H1 (cell line): ENCODE measurements at regions not wholly inside any gene's neighbourhood (a gene's known extent, or its start where the extent isn't known, plus 50 kb on each side); places are given as distances from the start of the nearest gene placed in this dataset.

Experiments
- CTCF ChIA-PET: fragments of 300-600 bp; sonication (Branson Sonifier 250); formaldehyde crosslinking; loops from one replicate; lab custom pipeline; 2021; ENCODE audit not compliant: partially characterized antibody; lab: Charles Lee
- POLR2A ChIA-PET: fragments of 300-600 bp; sonication (Branson Sonifier 250); formaldehyde crosslinking; loops from one replicate; lab custom pipeline; 2021; ENCODE audit warnings: inconsistent platforms; ENCODE audit not compliant: partially characterized antibody; lab: Charles Lee
- DNase-seq, 2 experiments: peaks; one replicate each; pipeline versions ENCODE4 v3.0.0 to v3.0.0-alpha.2; 2010 to 2022; ENCODE audit warnings: low spot score in 2 of 2, low read depth in 1 of 2, mixed read lengths in 1 of 2
- FAIRE-seq: peaks from 2 replicates; lab custom pipeline; 2011; peaks lifted over from hg19 to GRCh38; lab: Jason Lieb, UNC
- H2AFZ ChIP-seq: 2 replicates; pipeline ENCODE4 v1.8.1; 2012; ENCODE audit warnings: low read length, inconsistent platforms
- H2AK5ac ChIP-seq: 2 replicates; pipeline ENCODE4 v1.6.1; 2013; ENCODE audit warnings: low read depth, low read length
- H2BK120ac ChIP-seq: replicated peaks from 2 replicates; pipeline ENCODE3; 2013; ENCODE audit warnings: low read depth, low read length, inconsistent platforms
- H2BK12ac ChIP-seq: 2 replicates; pipeline ENCODE4 v1.6.1; 2013; ENCODE audit warnings: low read depth, low read length
- H2BK15ac ChIP-seq: 2 replicates; pipeline ENCODE4 v1.6.1; 2013; ENCODE audit warnings: low read length
- H2BK20ac ChIP-seq: 2 replicates; pipeline ENCODE4 v1.6.1; 2013; ENCODE audit warnings: low read length
- H2BK5ac ChIP-seq: 2 replicates; pipeline ENCODE4 v1.6.1; 2013; ENCODE audit warnings: low read depth, low read length
- H3K14ac ChIP-seq: 2 replicates; pipeline ENCODE4 v1.6.1; 2013; ENCODE audit warnings: inconsistent platforms; ENCODE audit not compliant: insufficient read length
- H3K18ac ChIP-seq: 2 replicates; pipeline ENCODE4 v1.6.1; 2013; ENCODE audit warnings: low read length; ENCODE audit errors: extremely low read depth
- H3K23ac ChIP-seq: 2 replicates; pipeline ENCODE4 v1.6.1; 2013; ENCODE audit warnings: inconsistent platforms; ENCODE audit not compliant: insufficient read length
- H3K23me2 ChIP-seq: 2 replicates; pipeline ENCODE4 v1.6.1; 2013; ENCODE audit warnings: low read depth, low read length
- H3K27ac ChIP-seq: 2 replicates; pipeline ENCODE4 v1.6.1; 2011; ENCODE audit warnings: low read depth, low read length, inconsistent platforms
- H3K27me3 ChIP-seq, 4 experiments: replicated peaks in 1 of 4; 1 replicate in 1 of 4; 2 replicates in 3 of 4; pipeline versions ENCODE4 v1.6.1 to v1.8.1; 2011 to 2013; ENCODE audit warnings: low read length in 3 of 4, mild to moderate bottlenecking in 3 of 4, inconsistent platforms in 2 of 4, mixed read lengths in 2 of 4, moderate library complexity in 1 of 4; ENCODE audit not compliant: control insufficient read depth in 3 of 4, insufficient read depth in 3 of 4; ENCODE audit errors: extremely low read depth in 1 of 4
- H3K36me3 ChIP-seq, 4 experiments: 2 replicates each; pipeline versions ENCODE4 v1.6.1 to v1.8.1; 2011 to 2013; ENCODE audit warnings: mild to moderate bottlenecking in 4 of 4, low read length in 3 of 4, moderate library complexity in 2 of 4, control low read depth in 1 of 4, inconsistent platforms in 1 of 4; ENCODE audit not compliant: insufficient read depth in 4 of 4, control insufficient read depth in 2 of 4
- H3K4ac ChIP-seq: replicated peaks from 2 replicates; pipeline ENCODE3; 2013; ENCODE audit warnings: low read length, low read depth, mixed read lengths, inconsistent platforms; ENCODE audit not compliant: insufficient read length
- H3K4me1 ChIP-seq, 4 experiments: replicated peaks in 1 of 4; 1 replicate in 1 of 4; 2 replicates in 3 of 4; pipeline versions ENCODE4 v1.6.1 to v1.8.1; 2011 to 2013; ENCODE audit warnings: low read length in 3 of 4, inconsistent platforms in 2 of 4, mixed read lengths in 1 of 4; ENCODE audit not compliant: insufficient read depth in 4 of 4, control insufficient read depth in 3 of 4
- H3K4me2 ChIP-seq, 2 experiments: 2 replicates each; pipeline versions ENCODE4 v1.6.1 to v1.8.1; 2011 to 2013; ENCODE audit warnings: low read depth in 2 of 2, low read length in 2 of 2, control low read depth in 1 of 2, inconsistent platforms in 1 of 2, mild to moderate bottlenecking in 1 of 2; ENCODE audit not compliant: insufficient read depth in 1 of 2
- H3K4me3 ChIP-seq, 4 experiments: fragments of 200-600, 300-600 bp in 1 of 4; sonication (generic), shearing (Covaris generic), sonication (Bioruptor Twin) in 1 of 4; 2 replicates each; pipeline versions ENCODE4 v1.5.1 to v1.8.1; 2011 to 2016; ENCODE audit warnings: low read length in 4 of 4, low read depth in 3 of 4, control low read depth in 2 of 4, inconsistent platforms in 2 of 4, mild to moderate bottlenecking in 2 of 4, mixed read lengths in 1 of 4, moderate library complexity in 1 of 4; ENCODE audit not compliant: insufficient read depth in 2 of 4; ENCODE audit errors: extremely low read depth in 1 of 4
- H3K56ac ChIP-seq: replicated peaks from 2 replicates; pipeline ENCODE3; 2013; ENCODE audit warnings: low read depth, mild to moderate bottlenecking, mixed read lengths, low read length, inconsistent platforms; ENCODE audit not compliant: insufficient read length
- H3K79me1 ChIP-seq: 2 replicates; pipeline ENCODE4 v1.6.1; 2013; ENCODE audit warnings: low read depth, low read length, control low read depth
- H3K79me2 ChIP-seq, 2 experiments: 2 replicates each; pipeline versions ENCODE4 v1.6.1 to v1.8.1; 2012 to 2013; ENCODE audit warnings: low read length in 2 of 2, mild to moderate bottlenecking in 2 of 2, inconsistent platforms in 1 of 2; ENCODE audit not compliant: insufficient read depth in 2 of 2, control insufficient read depth in 1 of 2
- H3K9ac ChIP-seq, 4 experiments: replicated peaks in 1 of 4; 1 replicate in 1 of 4; 2 replicates in 3 of 4; pipeline versions ENCODE4 v1.6.1 to v1.8.1; 2011 to 2013; ENCODE audit warnings: low read depth in 3 of 4, low read length in 3 of 4, control low read depth in 2 of 4, mild to moderate bottlenecking in 2 of 4, moderate library complexity in 2 of 4, inconsistent platforms in 1 of 4; ENCODE audit errors: extremely low read depth in 1 of 4
- H3K9me3 ChIP-seq, 2 experiments: 2 replicates each; pipeline versions ENCODE4 v1.6.1 to v1.8.1; 2012 to 2013; ENCODE audit warnings: mild to moderate bottlenecking in 2 of 2, moderate library complexity in 2 of 2, control low read depth in 1 of 2, inconsistent platforms in 1 of 2, low read depth in 1 of 2, low read length in 1 of 2, mixed read lengths in 1 of 2; ENCODE audit not compliant: insufficient read depth in 2 of 2
- H4K20me1 ChIP-seq, 2 experiments: replicated peaks in 1 of 2; 2 replicates each; pipeline versions ENCODE3 to v1.8.1; 2011 to 2013; ENCODE audit warnings: inconsistent platforms in 2 of 2, low read length in 2 of 2, mild to moderate bottlenecking in 1 of 2; ENCODE audit not compliant: insufficient read depth in 2 of 2, control insufficient read depth in 1 of 2
- H4K5ac ChIP-seq: 2 replicates; pipeline ENCODE4 v1.6.1; 2013; ENCODE audit warnings: low read length, low read depth, mixed read lengths, inconsistent platforms; ENCODE audit not compliant: insufficient read length
- H4K8ac ChIP-seq: 2 replicates; pipeline ENCODE4 v1.8.0; 2013; ENCODE audit warnings: mild to moderate bottlenecking, moderate library complexity, low read length, inconsistent platforms; ENCODE audit not compliant: insufficient read depth; ENCODE audit errors: extremely low read depth
- H4K91ac ChIP-seq: replicated peaks from 2 replicates; pipeline ENCODE3; 2013; ENCODE audit warnings: low read length, mixed read lengths, inconsistent platforms; ENCODE audit not compliant: insufficient read length
- BRCA1 ChIP-seq: IDR thresholded peaks from 2 replicates; pipeline ENCODE4 v1.6.1; 2012; ENCODE audit warnings: low read depth, low read length, improper control_type of control experiment
- CBX8 ChIP-seq: fragments of 300-800, 300-1000 bp; sonication (generic); IDR thresholded peaks from 2 replicates; pipeline ENCODE4 v1.7.1; 2016; ENCODE audit warnings: low read depth, low read length, borderline replicate concordance
- JUN ChIP-seq: IDR thresholded peaks from 2 replicates; pipeline ENCODE4 v1.6.1; 2011; ENCODE audit warnings: low read depth, mild to moderate bottlenecking, improper control_type of control experiment, low read length
- SIX5 ChIP-seq: IDR thresholded peaks from 2 replicates; pipeline ENCODE4 v1.6.1; 2011; ENCODE audit warnings: mild to moderate bottlenecking, low read depth, low read length
- SP2 ChIP-seq: IDR thresholded peaks from 2 replicates; pipeline ENCODE4 v1.6.1; 2012; ENCODE audit warnings: mild to moderate bottlenecking, low read length, inconsistent platforms
- WGBS, 2 experiments: shearing (Covaris generic) in 1 of 2; methylation state at CpG; one replicate each; pipeline versions ENCODE4 v1.1.6 to v1.1.7; 2013 to 2015; ENCODE audit warnings: low lambda C conversion rate in 2 of 2, mixed read lengths in 2 of 2, inconsistent platforms in 1 of 2, low coverage in 1 of 2, missing lambda C conversion rate in 1 of 2; ENCODE audit not compliant: insufficient replicate concordance in 2 of 2, insufficient coverage in 1 of 2, insufficient read length in 1 of 2; ENCODE audit errors: extremely low coverage in 1 of 2, missing lambda C conversion rate in 1 of 2; 5-methylcytosine and 5-hydroxymethylcytosine counted together
- TF ChIP-seq, protein P1 (sequence below), 3 experiments: IDR thresholded peaks; 1 replicate in 2 of 3; 2 replicates in 1 of 3; pipeline versions ENCODE4 v1.5.1 to v1.6.1; 2011; ENCODE audit warnings: low read length in 3 of 3, mild to moderate bottlenecking in 3 of 3, inconsistent platforms in 2 of 3, low read depth in 1 of 3, moderate library complexity in 1 of 3; ENCODE audit not compliant: insufficient read depth in 1 of 3; ENCODE audit errors: control extremely low read depth in 1 of 3

GRCh38 chr4:4945021-4945420 is 74.2 kb downstream of the CYTL1 start:
- Histone ChIP-seq H3K36me3 (no peaks in the 10 kb centered on the region), H3K23ac (no peak overlapping the region), H3K14ac (no peak overlapping the region), H2AK5ac (no peak overlapping the region), H3K18ac (no peak overlapping the region), H4K20me1 (no peaks in the 10 kb centered on the region), H2AFZ (no peak overlapping the region), H3K4me3 (no peak overlapping the region), H3K9ac (no peak overlapping the region), H3K9me3 (no peaks in the 10 kb centered on the region; a peak in 1 of 4 replicates), H4K91ac (no peak overlapping the region), H3K27ac (no peak overlapping the region), H2BK12ac (no peak overlapping the region), H3K79me1 (no peaks in the 10 kb centered on the region), H3K23me2 (no peaks in the 10 kb centered on the region), H3K4ac (no peak overlapping the region), H3K27me3 (no peaks in the 10 kb centered on the region; a peak in 1 of 7 replicates), H2BK5ac (no peak overlapping the region), H3K79me2 (no peaks in the 10 kb centered on the region), H4K5ac (no peak overlapping the region), H3K4me1 (no peaks in the 10 kb centered on the region), H3K56ac (no peak overlapping the region), H3K4me2 (no peak overlapping the region), H2BK120ac (no peak overlapping the region), H2BK15ac (no peak overlapping the region), H4K8ac (no peak overlapping the region), H2BK20ac (no peak overlapping the region)
- POLR2A ChIA-PET: no interaction called here
- TF ChIP-seq, protein P1, sequence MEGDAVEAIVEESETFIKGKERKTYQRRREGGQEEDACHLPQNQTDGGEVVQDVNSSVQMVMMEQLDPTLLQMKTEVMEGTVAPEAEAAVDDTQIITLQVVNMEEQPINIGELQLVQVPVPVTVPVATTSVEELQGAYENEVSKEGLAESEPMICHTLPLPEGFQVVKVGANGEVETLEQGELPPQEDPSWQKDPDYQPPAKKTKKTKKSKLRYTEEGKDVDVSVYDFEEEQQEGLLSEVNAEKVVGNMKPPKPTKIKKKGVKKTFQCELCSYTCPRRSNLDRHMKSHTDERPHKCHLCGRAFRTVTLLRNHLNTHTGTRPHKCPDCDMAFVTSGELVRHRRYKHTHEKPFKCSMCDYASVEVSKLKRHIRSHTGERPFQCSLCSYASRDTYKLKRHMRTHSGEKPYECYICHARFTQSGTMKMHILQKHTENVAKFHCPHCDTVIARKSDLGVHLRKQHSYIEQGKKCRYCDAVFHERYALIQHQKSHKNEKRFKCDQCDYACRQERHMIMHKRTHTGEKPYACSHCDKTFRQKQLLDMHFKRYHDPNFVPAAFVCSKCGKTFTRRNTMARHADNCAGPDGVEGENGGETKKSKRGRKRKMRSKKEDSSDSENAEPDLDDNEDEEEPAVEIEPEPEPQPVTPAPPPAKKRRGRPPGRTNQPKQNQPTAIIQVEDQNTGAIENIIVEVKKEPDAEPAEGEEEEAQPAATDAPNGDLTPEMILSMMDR (IDR thresholded peaks at IDR 0.05; ENCODE audit: control extremely low read depth in 1 of 3, insufficient read depth in 1 of 3, low read depth in 1 of 3, low read length in 3 of 3): no peak
- TF ChIP-seq SP2: no peak
- no peak for TF ChIP-seq SIX5
- no peak for TF ChIP-seq JUN
- TF ChIP-seq BRCA1: no peak
- no peak for TF ChIP-seq CBX8
- no peak for DNase-seq
- CTCF ChIA-PET: no interaction called here
- WGBS, 2 experiments: 87% methylated on average over 3 of the region's 3 CpGs; no CpG with 5 or more reads in 1 of the 2 experiments
- no peak for FAIRE-seq
